DND-41 (cell line): ENCODE measurements at regions not wholly inside any gene's neighbourhood (a gene's known extent, or its start where the extent isn't known, plus 50 kb on each side); places are given as distances from the start of the nearest gene placed in this dataset.

Experiments
- EZH2 ChIP-seq: IDR thresholded peaks from 3 replicates; pipeline ENCODE4 v1.6.1; 2012; ENCODE audit warnings: borderline replicate concordance, low read depth, mild to moderate bottlenecking, moderate library complexity, low read length, inconsistent platforms; ENCODE audit not compliant: severe bottlenecking
- TF ChIP-seq, protein P1 (sequence below): IDR thresholded peaks from 2 replicates; pipeline ENCODE4 v1.5.1; 2012; ENCODE audit warnings: borderline replicate concordance, low read length, moderate library complexity, mild to moderate bottlenecking; ENCODE audit not compliant: poor library complexity, severe bottlenecking; ENCODE audit errors: extremely low read depth

DNA sequence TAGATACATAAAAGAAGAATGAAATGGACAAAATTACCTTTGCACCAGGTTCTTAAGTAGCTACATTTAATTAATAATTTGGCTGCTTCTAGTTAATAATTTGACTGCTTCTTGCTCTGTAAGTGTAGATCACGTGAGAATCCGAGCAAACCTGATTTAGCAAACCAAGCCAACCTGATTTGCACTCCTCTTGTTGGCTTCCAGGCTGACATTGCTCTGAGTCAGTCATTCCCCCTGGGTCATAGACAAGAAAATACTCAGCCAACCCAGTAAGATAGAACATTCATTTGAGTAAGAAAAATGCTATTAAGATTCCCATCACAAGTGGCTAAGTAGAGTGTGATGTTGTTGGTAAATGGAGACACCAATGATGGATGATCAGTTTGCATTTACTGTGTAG is 304.1 kb downstream of the C11orf87 start:
- TF ChIP-seq, protein P1, sequence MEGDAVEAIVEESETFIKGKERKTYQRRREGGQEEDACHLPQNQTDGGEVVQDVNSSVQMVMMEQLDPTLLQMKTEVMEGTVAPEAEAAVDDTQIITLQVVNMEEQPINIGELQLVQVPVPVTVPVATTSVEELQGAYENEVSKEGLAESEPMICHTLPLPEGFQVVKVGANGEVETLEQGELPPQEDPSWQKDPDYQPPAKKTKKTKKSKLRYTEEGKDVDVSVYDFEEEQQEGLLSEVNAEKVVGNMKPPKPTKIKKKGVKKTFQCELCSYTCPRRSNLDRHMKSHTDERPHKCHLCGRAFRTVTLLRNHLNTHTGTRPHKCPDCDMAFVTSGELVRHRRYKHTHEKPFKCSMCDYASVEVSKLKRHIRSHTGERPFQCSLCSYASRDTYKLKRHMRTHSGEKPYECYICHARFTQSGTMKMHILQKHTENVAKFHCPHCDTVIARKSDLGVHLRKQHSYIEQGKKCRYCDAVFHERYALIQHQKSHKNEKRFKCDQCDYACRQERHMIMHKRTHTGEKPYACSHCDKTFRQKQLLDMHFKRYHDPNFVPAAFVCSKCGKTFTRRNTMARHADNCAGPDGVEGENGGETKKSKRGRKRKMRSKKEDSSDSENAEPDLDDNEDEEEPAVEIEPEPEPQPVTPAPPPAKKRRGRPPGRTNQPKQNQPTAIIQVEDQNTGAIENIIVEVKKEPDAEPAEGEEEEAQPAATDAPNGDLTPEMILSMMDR: no peak
- TF ChIP-seq EZH2: no peak
